HepG2 (cell line): ENCODE measurements at regions not wholly inside any gene's neighbourhood (a gene's known extent, or its start where the extent isn't known, plus 50 kb on each side); places are given as distances from the start of the nearest gene placed in this dataset.

Experiments
- ATAC-seq: fragments of 200-7000 bp; cut with Tn5 transposase; 3 replicates; pipeline ENCODE4 v1.9.1; 2020; ENCODE audit warnings: mild to moderate bottlenecking, moderate library complexity
- BruUV-seq: library from RNA; stranded (reverse); fragments of 400-500 nt; replicated peaks from 2 replicates; lab custom pipeline; 2021; lab: Mats Ljungman, UMichigan
- CTCF ChIA-PET: fragments of 300-600 bp; formaldehyde crosslinking; extraction: SDS; loops from one replicate; lab custom pipeline; 2021; ENCODE audit warnings: low total read pairs, inconsistent platforms, low intra/inter-chr PET ratio; lab: Yijun Ruan, JAX
- POLR2A ChIA-PET: fragments of 350-600 bp; sonication (Branson Sonifier 250); formaldehyde crosslinking; loops from one replicate; lab custom pipeline; 2020; ENCODE audit warnings: antibody characterized with exemption, inconsistent platforms; lab: Yijun Ruan, JAX
- DNase-seq: peaks from one replicate; pipeline ENCODE4 v3.0.0-alpha.2; 2015; ENCODE audit warnings: low spot score
- FAIRE-seq: peaks from 3 replicates; lab custom pipeline; 2011; peaks lifted over from hg19 to GRCh38; lab: Jason Lieb, UNC
- H2AFZ ChIP-seq: one replicate; pipeline ENCODE4 v1.6.1; 2011; ENCODE audit warnings: low read length, inconsistent platforms
- H3K27ac ChIP-seq: fragments of 300-600 bp; 3 replicates; pipeline ENCODE4 v1.8.0; 2011; ENCODE audit warnings: mixed run types, mild to moderate bottlenecking, mixed read lengths, low read length, inconsistent platforms; ENCODE audit not compliant: insufficient read depth; ENCODE audit errors: extremely low read length
- H3K27me3 ChIP-seq, 2 experiments: fragments of 200-600 bp in 1 of 2; 2 replicates in 1 of 2; 3 replicates in 1 of 2; pipeline versions ENCODE4 v1.6.0 to v1.8.0; 2011; ENCODE audit warnings: low read length in 2 of 2, mild to moderate bottlenecking in 2 of 2, moderate library complexity in 2 of 2, inconsistent platforms in 1 of 2; ENCODE audit not compliant: insufficient read depth in 2 of 2, control insufficient read depth in 1 of 2
- H3K36me3 ChIP-seq, 2 experiments: fragments of 200-600 bp in 1 of 2; replicated peaks in 1 of 2; 2 replicates in 1 of 2; 3 replicates in 1 of 2; pipeline versions ENCODE4 v1.5.1 to v1.8.0; 2011; ENCODE audit warnings: low read length in 2 of 2, inconsistent platforms in 1 of 2; ENCODE audit not compliant: insufficient read depth in 2 of 2, control insufficient read depth in 1 of 2
- H3K4me1 ChIP-seq: 2 replicates; pipeline ENCODE4 v1.5.1; 2012; ENCODE audit warnings: low read length, inconsistent platforms; ENCODE audit not compliant: insufficient read depth
- H3K4me2 ChIP-seq: 2 replicates; pipeline ENCODE4 v1.6.0; 2011; ENCODE audit warnings: low read depth, low read length, inconsistent platforms
- H3K4me3 ChIP-seq, 3 experiments: fragments of 200-600 bp in 1 of 3; sonication (generic), shearing (Covaris generic) in 1 of 3; replicated peaks in 1 of 3; 2 replicates each; pipeline ENCODE4 v1.5.1; 2011 to 2016; ENCODE audit warnings: low read length in 3 of 3, inconsistent platforms in 2 of 3, low read depth in 2 of 3, mild to moderate bottlenecking in 2 of 3, control low read depth in 1 of 3, mixed read lengths in 1 of 3; ENCODE audit not compliant: insufficient read depth in 1 of 3
- H3K79me2 ChIP-seq: one replicate; pipeline ENCODE4 v1.6.1; 2011; ENCODE audit warnings: low read length, inconsistent platforms; ENCODE audit not compliant: insufficient read depth
- H3K9ac ChIP-seq: 2 replicates; pipeline ENCODE4 v1.6.0; 2011; ENCODE audit warnings: mild to moderate bottlenecking, low read depth, low read length, inconsistent platforms; ENCODE audit not compliant: insufficient read depth
- H3K9me3 ChIP-seq: 2 replicates; pipeline ENCODE4 v1.5.1; 2012; ENCODE audit warnings: mild to moderate bottlenecking, low read length
- H4K20me1 ChIP-seq: 2 replicates; pipeline ENCODE4 v1.6.0; 2011; ENCODE audit warnings: inconsistent platforms, mild to moderate bottlenecking, low read length, moderate library complexity; ENCODE audit not compliant: insufficient read depth
- ETV6 ChIP-seq: sonication (generic); formaldehyde crosslinking; conservative IDR thresholded peaks from 2 replicates; pipeline ENCODE4 v1.4.0; 2020; ENCODE audit warnings: missing genetic modification reagents
- LBX2 ChIP-seq: sonication (generic); formaldehyde crosslinking; IDR thresholded peaks from 2 replicates; pipeline ENCODE4 v1.5.0; 2020; ENCODE audit warnings: missing genetic modification reagents, mild to moderate bottlenecking, borderline replicate concordance
- PRDM10 ChIP-seq: sonication (generic); formaldehyde crosslinking; IDR thresholded peaks from 2 replicates; pipeline ENCODE4 v1.4.0; 2020; ENCODE audit warnings: low read depth, missing genetic modification reagents
- ZNF3 ChIP-seq: IDR thresholded peaks from 2 replicates; pipeline ENCODE4 v1.7.0; 2017; ENCODE audit warnings: inconsistent platforms
- ZNF318 ChIP-seq: sonication (generic); formaldehyde crosslinking; IDR thresholded peaks from 2 replicates; pipeline ENCODE4 v1.4.0; 2020; ENCODE audit warnings: mild to moderate bottlenecking, missing genetic modification reagents
- ZNF614 ChIP-seq: IDR thresholded peaks from 2 replicates; pipeline ENCODE4 v1.6.1; 2018; ENCODE audit warnings: missing biosample characterization, missing genetic modification reagents, inconsistent platforms, borderline replicate concordance
- ZNF749 ChIP-seq: sonication (generic); formaldehyde crosslinking; IDR thresholded peaks from 2 replicates; pipeline ENCODE4 v1.8.0; 2022; ENCODE audit warnings: mild to moderate bottlenecking, missing genetic modification reagents, moderate library complexity, borderline replicate concordance
- WGBS: methylation state at CpG from one replicate; pipeline ENCODE4 v1.1.6; 2017; ENCODE audit warnings: low lambda C conversion rate; 5-methylcytosine and 5-hydroxymethylcytosine counted together
- in situ Hi-C: cut with HindIII; loops from 2 replicates; pipeline ENCODE4 v1.10.0; 2017; ENCODE audit warnings: low pct_unique_long_range_greater_than_20kb; ENCODE audit not compliant: extremely low pct_ligation_motif_present
- intact Hi-C: fragments of 100-400 bp; cut with micrococcal nuclease; formaldehyde crosslinking; loops from one replicate; pipeline ENCODE4 v1.10.0; 2022; ENCODE audit not compliant: unreplicated experiment

- ChIA-PET POLR2A (no interaction called here), CTCF (no interaction called here)
- DNase-seq (no peak), ATAC-seq (no peak), FAIRE-seq (no peak)
- Histone ChIP-seq H3K36me3 (no peaks in the 10 kb centered on the region), H3K79me2 (no peaks in the 10 kb centered on the region), H3K4me2 (no peak overlapping the region), H2AFZ (no peak overlapping the region), H3K27ac (no peak overlapping the region), H3K4me3 (no peak overlapping the region), H3K9me3 (no peaks in the 10 kb centered on the region), H3K9ac (no peak overlapping the region), H3K4me1 (no peaks in the 10 kb centered on the region), H3K27me3 (peaks cover 0 to 1% of the 10 kb centered on the region in 2 experiments; a peak in 1 of 5 replicates), H4K20me1 (no peaks in the 10 kb centered on the region)
- WGBS: 0% methylated on average over 1 of the region's 1 CpG
- intact Hi-C loops (no loop called here), in situ Hi-C loops (loop anchor here (25.0 kb wide), 1 partner anchor 660 kb away; no protein-coding TSS in a partner anchor)
- no TSS peak for BruUV-seq
- TF ChIP-seq ZNF3 (CRISPR knock-in tag): no peak
- no peak for TF ChIP-seq ETV6 (CRISPR knock-in tag)
- TF ChIP-seq ZNF749: no peak
- no peak for TF ChIP-seq ZNF614 (CRISPR knock-in tag)
- TF ChIP-seq LBX2: no peak
- TF ChIP-seq PRDM10 (CRISPR knock-in tag): no peak
- no peak for TF ChIP-seq ZNF318 (CRISPR knock-in tag)
Observed at GRCh38 chr11:28677721-28678120, 569.5 kb downstream of the METTL15 start.
